ENCODE measurements at regions not wholly inside any gene's neighbourhood (a gene's known extent, or its start where the extent isn't known, plus 50 kb on each side); places are given as distances from the start of the nearest gene placed in this dataset.

DNA sequence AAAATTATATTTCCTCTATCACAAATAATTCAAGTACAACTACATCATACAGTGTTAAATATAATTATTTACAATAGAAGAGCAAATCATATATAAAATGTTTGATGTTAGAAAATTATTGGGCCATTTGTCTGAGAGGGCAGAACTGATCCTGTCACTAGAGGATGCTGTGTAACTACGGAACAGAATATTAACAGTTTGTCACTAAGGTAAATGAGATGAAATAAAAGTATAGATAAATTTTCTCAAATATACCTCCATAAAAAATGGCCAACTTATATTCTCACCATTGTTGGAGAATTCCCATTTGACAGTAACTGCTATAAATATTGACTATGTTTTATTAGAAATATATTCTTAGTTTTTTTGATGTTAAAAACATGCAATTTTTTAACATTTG lies 1067.4 kb upstream of the DDX18 start:
- H3K27me3 Mint-ChIP-seq, result no peaks in the 10 kb centered on the region
- POLR2A ChIA-PET, result no interaction called here
- CTCF ChIA-PET, result no interaction called here

GRCh38 chr2:116749994-116750393 lies 1064.5 kb upstream of the DDX18 start:
- DNase-seq (no peak), ATAC-seq (ENCODE audit: low read depth) (no peak)
- intact Hi-C loops (cut with micrococcal nuclease), result no loop called here
- ChIA-PET CTCF (no interaction called here), POLR2A (no interaction called here)
- H3K27ac Mint-ChIP-seq, result no peak overlapping the region
- H3K4me3 Mint-ChIP-seq, result no peak overlapping the region
- H3K9me3 Mint-ChIP-seq, result peaks cover 2% of the 10 kb centered on the region
- H3K4me1 Mint-ChIP-seq, result no peaks in the 10 kb centered on the region
- TF ChIP-seq, protein P1, sequence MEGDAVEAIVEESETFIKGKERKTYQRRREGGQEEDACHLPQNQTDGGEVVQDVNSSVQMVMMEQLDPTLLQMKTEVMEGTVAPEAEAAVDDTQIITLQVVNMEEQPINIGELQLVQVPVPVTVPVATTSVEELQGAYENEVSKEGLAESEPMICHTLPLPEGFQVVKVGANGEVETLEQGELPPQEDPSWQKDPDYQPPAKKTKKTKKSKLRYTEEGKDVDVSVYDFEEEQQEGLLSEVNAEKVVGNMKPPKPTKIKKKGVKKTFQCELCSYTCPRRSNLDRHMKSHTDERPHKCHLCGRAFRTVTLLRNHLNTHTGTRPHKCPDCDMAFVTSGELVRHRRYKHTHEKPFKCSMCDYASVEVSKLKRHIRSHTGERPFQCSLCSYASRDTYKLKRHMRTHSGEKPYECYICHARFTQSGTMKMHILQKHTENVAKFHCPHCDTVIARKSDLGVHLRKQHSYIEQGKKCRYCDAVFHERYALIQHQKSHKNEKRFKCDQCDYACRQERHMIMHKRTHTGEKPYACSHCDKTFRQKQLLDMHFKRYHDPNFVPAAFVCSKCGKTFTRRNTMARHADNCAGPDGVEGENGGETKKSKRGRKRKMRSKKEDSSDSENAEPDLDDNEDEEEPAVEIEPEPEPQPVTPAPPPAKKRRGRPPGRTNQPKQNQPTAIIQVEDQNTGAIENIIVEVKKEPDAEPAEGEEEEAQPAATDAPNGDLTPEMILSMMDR (IDR thresholded peaks at IDR 0.05), result no peak
- H3K27me3 Mint-ChIP-seq, result no peaks in the 10 kb centered on the region
- no peaks in the 10 kb centered on the region for H3K36me3 Mint-ChIP-seq (ENCODE audit: low read depth)

More for the DNA sequence above, 1067.4 kb upstream of the DDX18 start:
- no peak for ATAC-seq (ENCODE audit: low read depth)
- Mint-ChIP-seq H3K4me1 (no peaks in the 10 kb centered on the region), H3K9me3 (peaks cover 4% of the 10 kb centered on the region), H3K27ac (no peak overlapping the region), H3K36me3 (ENCODE audit: low read depth) (no peaks in the 10 kb centered on the region), H3K4me3 (no peak overlapping the region)
- no peak for DNase-seq
- TF ChIP-seq, protein P1 (IDR thresholded peaks at IDR 0.05), result no peak
- intact Hi-C loops (cut with micrococcal nuclease), result no loop called here

- no peak overlapping the region for H3K4me3 Mint-ChIP-seq
- no peaks in the 10 kb centered on the region for H3K27me3 Mint-ChIP-seq
- ChIA-PET POLR2A (no interaction called here), CTCF (no interaction called here)
- ATAC-seq (ENCODE audit: low read depth), result no peak
- no peak for DNase-seq
- H3K36me3 Mint-ChIP-seq (ENCODE audit: low read depth), result no peaks in the 10 kb centered on the region
- H3K9me3 Mint-ChIP-seq, result peaks cover 5% of the 10 kb centered on the region
- no peak overlapping the region for H3K27ac Mint-ChIP-seq
- intact Hi-C loops (cut with micrococcal nuclease), result no loop called here
- TF ChIP-seq, protein P1 (IDR thresholded peaks at IDR 0.05), result no peak
- no peaks in the 10 kb centered on the region for H3K4me1 Mint-ChIP-seq
These were observed 1060.0 kb upstream of the DDX18 start for GRCh38 chr2:116754381-116755101.

- ATAC-seq (ENCODE audit: low read depth) (no peak), DNase-seq (no peak)
- no peak overlapping the region for H3K27ac Mint-ChIP-seq
- TF ChIP-seq, protein P1 (IDR thresholded peaks at IDR 0.05), result no peak
- H3K27me3 Mint-ChIP-seq, result no peaks in the 10 kb centered on the region
- no peaks in the 10 kb centered on the region for H3K4me1 Mint-ChIP-seq
- ChIA-PET POLR2A (no interaction called here), CTCF (no interaction called here)
- intact Hi-C loops (cut with micrococcal nuclease), result no loop called here
- no peaks in the 10 kb centered on the region for H3K36me3 Mint-ChIP-seq (ENCODE audit: low read depth)
- H3K9me3 Mint-ChIP-seq, result peaks cover 7% of the 10 kb centered on the region
- H3K4me3 Mint-ChIP-seq, result no peak overlapping the region
These were observed 1052.6 kb upstream of the DDX18 start for GRCh38 chr2:116761864-116762263.

GRCh38 chr2:116769514-116769913 lies 1045.0 kb upstream of the DDX18 start:
- ChIA-PET POLR2A (no interaction called here), CTCF (no interaction called here)
- H3K9me3 Mint-ChIP-seq, result peaks cover 3% of the 10 kb centered on the region
- H3K4me3 Mint-ChIP-seq, result no peak overlapping the region
- ATAC-seq (ENCODE audit: low read depth), result no peak
- DNase-seq, result no peak
- H3K4me1 Mint-ChIP-seq, result no peaks in the 10 kb centered on the region
- intact Hi-C loops (cut with micrococcal nuclease), result no loop called here
- H3K36me3 Mint-ChIP-seq (ENCODE audit: low read depth), result no peaks in the 10 kb centered on the region
- H3K27ac Mint-ChIP-seq, result no peak overlapping the region
- no peaks in the 10 kb centered on the region for H3K27me3 Mint-ChIP-seq
- TF ChIP-seq, protein P1 (IDR thresholded peaks at IDR 0.05), result no peak
